Mesodermal cell (in vitro differentiated cells): ENCODE measurements at regions not wholly inside any gene's neighbourhood (a gene's known extent, or its start where the extent isn't known, plus 50 kb on each side); places are given as distances from the start of the nearest gene placed in this dataset.

Experiments
- H3K27ac ChIP-seq: 2 replicates; pipeline ENCODE4 v1.7.0; 2013; ENCODE audit warnings: mild to moderate bottlenecking, low read depth, low read length, moderate library complexity; ENCODE audit not compliant: severe bottlenecking
- H3K36me3 ChIP-seq: 2 replicates; pipeline ENCODE4 v1.7.1; 2013; ENCODE audit warnings: mild to moderate bottlenecking, low read length, moderate library complexity; ENCODE audit not compliant: control insufficient read depth, insufficient read depth
- H3K4me1 ChIP-seq: one replicate; pipeline ENCODE4 v1.7.1; 2013; ENCODE audit warnings: mild to moderate bottlenecking, low read length; ENCODE audit not compliant: insufficient read depth, control insufficient read depth, poor library complexity, severe bottlenecking
- H3K4me3 ChIP-seq: 2 replicates; pipeline ENCODE4 v1.7.0; 2013; ENCODE audit warnings: low read length, control low read depth, mild to moderate bottlenecking; ENCODE audit not compliant: insufficient read depth, poor library complexity, severe bottlenecking; ENCODE audit errors: extremely low read depth
- H3K9me3 ChIP-seq: 2 replicates; pipeline ENCODE4 v1.7.1; 2013; ENCODE audit warnings: mild to moderate bottlenecking, low read length, moderate library complexity; ENCODE audit not compliant: control insufficient read depth
- WGBS, 2 experiments: methylation state at CpG; one replicate each; pipeline ENCODE4 v1.1.5; 2013; ENCODE audit warnings: missing lambda C conversion rate in 2 of 2; ENCODE audit not compliant: insufficient coverage in 2 of 2; 5-methylcytosine and 5-hydroxymethylcytosine counted together

GRCh38 chrX:150050387-150050786, 112.1 kb upstream of the EOLA2 start:
- whole genome bisulfite sequencing, 2 experiments, result no CpG with 5 or more reads among the region's 1 CpG
- Histone ChIP-seq H3K4me1 (peaks cover 17% of the 10 kb centered on the region), H3K4me3 (no peak overlapping the region), H3K9me3 (no peaks in the 10 kb centered on the region), H3K36me3 (no peaks in the 10 kb centered on the region), H3K27ac (no peak overlapping the region)

- Histone ChIP-seq H3K27ac (no peak overlapping the region), H3K36me3 (no peaks in the 10 kb centered on the region), H3K4me1 (peaks cover 17% of the 10 kb centered on the region), H3K9me3 (no peaks in the 10 kb centered on the region), H3K4me3 (no peak overlapping the region)
- WGBS, 2 experiments, result 0% methylated on average over 1 of the region's 2 CpGs; no CpG with 5 or more reads in 1 of the 2 experiments
These were observed 112.8 kb upstream of the EOLA2 start for GRCh38 chrX:150051096-150051495.

DNA sequence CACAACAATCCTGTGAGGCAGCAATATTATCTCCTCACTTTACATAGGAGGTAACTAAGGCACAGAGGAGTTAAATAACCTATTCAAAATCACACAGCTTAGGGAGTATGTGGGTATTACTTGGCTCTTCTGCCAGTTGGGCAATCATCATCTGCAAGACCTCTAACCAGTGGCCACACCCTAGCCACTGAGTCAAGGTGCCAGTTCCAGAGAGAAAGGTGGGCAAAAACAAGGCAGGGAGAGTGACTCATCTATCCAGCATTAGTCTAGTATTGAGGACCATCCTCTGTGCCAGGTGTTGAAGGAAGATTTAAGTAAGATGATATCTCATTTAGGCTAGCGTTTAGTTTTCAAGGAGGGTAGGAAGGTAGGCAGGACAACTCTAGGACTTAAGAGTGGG, 113.9 kb upstream of the EOLA2 start:
- 100% methylated on average over 1 of the region's 1 CpG; no CpG with 5 or more reads in 1 of the 2 experiments for WGBS, 2 experiments
- Histone ChIP-seq H3K36me3 (no peaks in the 10 kb centered on the region), H3K4me1 (peaks cover 17% of the 10 kb centered on the region), H3K4me3 (no peak overlapping the region), H3K27ac (no peak overlapping the region), H3K9me3 (no peaks in the 10 kb centered on the region)

DNA sequence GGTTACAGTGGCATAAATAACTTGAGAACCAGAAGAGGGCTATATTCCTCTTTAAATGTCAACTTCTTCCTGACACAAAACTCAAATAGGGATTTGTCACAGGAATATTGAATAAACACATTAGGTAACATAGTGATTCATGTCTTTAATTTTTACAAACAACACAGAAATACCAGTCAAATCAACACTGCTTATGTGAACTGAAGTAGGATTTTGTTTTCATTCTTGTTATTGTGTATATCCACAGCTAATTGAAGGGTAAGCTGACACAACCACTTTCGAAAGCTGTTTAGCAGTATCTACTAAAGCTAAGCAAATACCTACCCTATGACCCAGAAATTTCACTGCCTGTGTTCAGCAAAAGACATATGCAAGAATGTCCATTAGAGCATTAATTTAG, 120.4 kb upstream of the EOLA2 start:
- no peak overlapping the region for H3K27ac ChIP-seq
- no peaks in the 10 kb centered on the region for H3K36me3 ChIP-seq
- H3K4me1 ChIP-seq, result no peaks in the 10 kb centered on the region
- H3K4me3 ChIP-seq, result no peak overlapping the region
- H3K9me3 ChIP-seq, result no peaks in the 10 kb centered on the region
- WGBS, 2 experiments, result no CpG with 5 or more reads among the region's 1 CpG

- WGBS, 2 experiments, result 93% methylated on average over 2 of the region's 7 CpGs; no CpG with 5 or more reads in 1 of the 2 experiments
- H3K9me3 ChIP-seq, result no peaks in the 10 kb centered on the region
- H3K27ac ChIP-seq, result no peak overlapping the region
- H3K4me1 ChIP-seq, result no peaks in the 10 kb centered on the region
- H3K36me3 ChIP-seq, result no peaks in the 10 kb centered on the region
- no peak overlapping the region for H3K4me3 ChIP-seq
These were observed 122.1 kb upstream of the EOLA2 start for GRCh38 chrX:150060406-150060805.

DNA sequence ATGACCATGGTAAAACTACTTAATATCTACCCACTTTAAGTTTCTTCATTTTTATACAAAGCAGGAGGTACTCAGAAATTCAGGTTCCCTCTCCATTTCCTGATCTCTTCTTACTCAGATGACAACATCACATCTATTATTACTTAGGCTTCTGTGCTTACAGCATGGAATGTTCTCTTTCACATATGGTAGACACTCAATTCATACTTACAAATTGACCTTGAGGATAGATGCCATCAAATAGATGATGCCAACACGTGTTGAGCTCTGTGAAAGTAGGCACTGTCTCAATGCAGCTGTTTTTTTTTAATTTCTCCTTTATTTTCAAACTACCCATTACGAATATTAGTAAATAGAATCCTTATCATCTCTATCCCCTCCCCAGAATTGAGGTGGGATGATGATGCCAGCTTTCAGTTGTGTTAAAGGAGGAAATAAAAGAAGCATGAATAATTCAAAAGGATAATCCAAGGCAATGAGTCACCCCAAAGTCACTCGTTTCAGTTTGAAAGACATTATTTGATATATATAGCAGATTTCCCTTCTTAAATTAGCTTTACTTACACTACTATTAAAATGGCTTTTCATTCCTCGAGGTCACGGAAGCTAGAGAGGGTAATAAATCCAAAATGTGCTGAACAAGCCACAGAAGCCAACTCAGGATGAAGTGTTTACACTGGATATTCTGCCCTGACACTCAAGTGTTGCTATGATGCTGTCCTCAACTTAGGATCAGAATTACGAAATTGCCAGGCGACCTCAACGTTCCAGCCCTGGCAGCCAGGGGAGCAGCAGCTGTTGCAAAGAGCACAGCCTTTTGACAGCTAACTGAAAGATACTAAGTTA, 124.2 kb upstream of the EOLA2 start:
- 87 to 100% methylated on average over 2 to 5 of the region's 8 CpGs for WGBS, 2 experiments
- no peak overlapping the region for H3K4me3 ChIP-seq
- no peaks in the 10 kb centered on the region for H3K36me3 ChIP-seq
- H3K4me1 ChIP-seq, result no peaks in the 10 kb centered on the region
- H3K27ac ChIP-seq, result no peak overlapping the region
- H3K9me3 ChIP-seq, result no peaks in the 10 kb centered on the region

DNA sequence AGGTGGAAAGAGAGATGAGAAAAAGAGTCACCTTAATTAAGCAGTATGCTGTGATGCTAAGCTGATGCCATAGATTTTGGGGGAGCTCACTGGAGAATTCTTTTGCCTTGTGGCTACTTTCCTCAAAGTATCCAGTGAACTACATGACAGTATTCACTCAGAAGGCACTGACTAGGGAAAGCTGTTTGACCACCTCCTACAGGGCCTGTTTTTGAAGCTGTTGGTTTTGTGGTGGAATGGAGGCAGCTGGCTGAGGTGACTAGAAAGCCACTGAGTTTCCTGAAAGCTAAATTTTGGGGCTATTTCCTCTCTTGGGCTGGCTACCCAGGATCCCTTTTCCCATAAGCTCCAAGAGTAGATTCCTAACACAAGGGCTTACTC, 124.8 kb upstream of the EOLA2 start:
- Histone ChIP-seq H3K4me1 (no peaks in the 10 kb centered on the region), H3K36me3 (no peaks in the 10 kb centered on the region), H3K9me3 (no peaks in the 10 kb centered on the region), H3K27ac (no peak overlapping the region), H3K4me3 (no peak overlapping the region)

DNA sequence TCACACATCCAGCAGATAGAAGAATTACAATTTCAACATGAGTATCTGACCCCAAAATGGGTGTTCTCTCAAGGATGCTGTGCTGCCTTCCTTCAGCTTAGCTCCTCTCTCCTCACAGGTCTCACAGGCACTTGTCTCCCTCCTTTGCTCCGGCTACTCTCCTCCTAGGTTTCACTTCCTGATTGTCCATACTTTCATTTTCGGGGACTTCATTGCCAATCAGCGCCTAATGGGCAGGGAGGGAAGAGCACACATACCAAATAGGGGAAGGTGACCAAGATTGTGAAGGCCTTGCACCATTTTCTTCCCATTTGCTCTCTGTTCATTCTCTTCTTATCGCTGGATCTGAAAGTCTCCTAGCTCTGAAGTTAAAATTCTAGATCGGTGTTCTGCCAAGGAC, 125.4 kb upstream of the EOLA2 start:
- no CpG with 5 or more reads among the region's 5 CpGs for WGBS, 2 experiments
- H3K27ac ChIP-seq, result no peak overlapping the region
- H3K4me1 ChIP-seq, result no peaks in the 10 kb centered on the region
- H3K4me3 ChIP-seq, result no peak overlapping the region
- no peaks in the 10 kb centered on the region for H3K36me3 ChIP-seq
- H3K9me3 ChIP-seq, result no peaks in the 10 kb centered on the region

DNA sequence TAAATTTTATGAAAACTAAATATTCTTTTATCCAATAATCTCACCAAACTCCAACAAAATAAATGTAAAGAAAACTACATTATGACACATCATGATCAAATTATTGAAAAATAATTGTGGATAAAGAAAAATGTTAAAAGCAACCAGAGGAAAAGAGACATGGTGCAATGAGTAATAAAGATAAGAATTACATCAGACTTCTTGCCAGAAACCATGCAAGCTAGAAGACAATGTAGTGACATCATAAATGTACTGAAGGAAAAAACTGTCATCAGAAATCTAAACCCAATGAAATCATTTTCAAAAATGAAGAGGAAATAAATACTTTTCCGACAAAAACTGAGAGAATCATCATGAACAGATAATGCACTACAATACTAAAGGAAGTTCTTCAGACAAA, 135.9 kb upstream of the EOLA2 start:
- Histone ChIP-seq H3K4me3 (no peak overlapping the region), H3K36me3 (no peaks in the 10 kb centered on the region), H3K4me1 (no peaks in the 10 kb centered on the region), H3K27ac (no peak overlapping the region), H3K9me3 (no peaks in the 10 kb centered on the region)
- no CpG with 5 or more reads among the region's 1 CpG for WGBS, 2 experiments

GRCh38 chrX:150080497-150080896, 142.2 kb upstream of the EOLA2 start:
- Histone ChIP-seq H3K4me1 (no peaks in the 10 kb centered on the region), H3K36me3 (no peaks in the 10 kb centered on the region), H3K27ac (no peak overlapping the region), H3K9me3 (no peaks in the 10 kb centered on the region), H3K4me3 (no peak overlapping the region)
- 92 to 100% methylated on average over 1 to 2 of the region's 2 CpGs for WGBS, 2 experiments

- no peak overlapping the region for H3K4me3 ChIP-seq
- no peaks in the 10 kb centered on the region for H3K36me3 ChIP-seq
- H3K9me3 ChIP-seq, result no peaks in the 10 kb centered on the region
- H3K4me1 ChIP-seq, result no peaks in the 10 kb centered on the region
- H3K27ac ChIP-seq, result no peak overlapping the region
- no CpG with 5 or more reads among the region's 3 CpGs for WGBS, 2 experiments
These were observed 142.8 kb upstream of the EOLA2 start for GRCh38 chrX:150081076-150081475.
